GM10266 (cell line): ENCODE measurements at regions not wholly inside any gene's neighbourhood (a gene's known extent, or its start where the extent isn't known, plus 50 kb on each side); places are given as distances from the start of the nearest gene placed in this dataset.

Source experiments
- DNase-seq: peaks from one replicate; pipeline ENCODE4 v3.0.0; 2012; ENCODE audit errors: extremely low spot score
- CTCF ChIP-seq: IDR thresholded peaks from 2 replicates; pipeline ENCODE4 v1.5.1; 2012; ENCODE audit warnings: mild to moderate bottlenecking, low read depth; ENCODE audit not compliant: control insufficient read depth, insufficient read depth; ENCODE audit errors: missing control alignments

- no peak for TF ChIP-seq CTCF
- no peak for DNase-seq
These were observed 294.6 kb downstream of the CDH26 start for GRCh38 chr20:60252866-60253265.

GRCh38 chr20:60253471-60253870, 295.2 kb downstream of the CDH26 start:
- no peak for TF ChIP-seq CTCF
- DNase-seq = no peak

- no peak for DNase-seq
- TF ChIP-seq CTCF = no peak
These were observed 296.7 kb downstream of the CDH26 start for GRCh38 chr20:60254901-60255411.

- DNase-seq = no peak
- TF ChIP-seq CTCF = no peak
These were observed 297.2 kb downstream of the CDH26 start for GRCh38 chr20:60255415-60255814.

GRCh38 chr20:60255866-60256265, 297.6 kb downstream of the CDH26 start:
- TF ChIP-seq CTCF = no peak
- no peak for DNase-seq

GRCh38 chr20:60256811-60257210, 298.6 kb downstream of the CDH26 start:
- TF ChIP-seq CTCF = no peak
- no peak for DNase-seq

GRCh38 chr20:60257671-60258070, 299.4 kb downstream of the CDH26 start:
- no peak for TF ChIP-seq CTCF
- DNase-seq = no peak
